ENCODE measurements at regions not wholly inside any gene's neighbourhood (a gene's known extent, or its start where the extent isn't known, plus 50 kb on each side); places are given as distances from the start of the nearest gene placed in this dataset.

- intact Hi-C loops (cut with DNase I), result no loop called here
- Histone ChIP-seq H3K4me3 (no peak overlapping the region), H3K4me1 (peaks cover 0 to 45% (median 38%) of the 10 kb centered on the region in 4 donors), H3K9me3 (no peaks in the 10 kb centered on the region), H3K27ac (replicated peaks in 1 of 4) (peak overlapping the region; percentile 15 to 63 (median 40)), H3K27me3 (no peaks in the 10 kb centered on the region), H3K36me3 (no peaks in the 10 kb centered on the region)
- WGBS, result 57% methylated on average over 7 of the region's 7 CpGs
- no peak for TF ChIP-seq POLR2AphosphoS5 (IDR thresholded peaks at IDR 0.05)
- TF ChIP-seq EP300 (IDR thresholded peaks at IDR 0.05), result no peak
- no peak for TF ChIP-seq CTCF (IDR thresholded peaks at IDR 0.05)
- no peak for TF ChIP-seq POLR2A (IDR thresholded peaks at IDR 0.05; ENCODE audit: low read depth)
- DNase-seq (ENCODE audit: extremely low spot score), result no peak
These were observed 375.1 kb upstream of the ID2 start for GRCh38 chr2:8306530-8307351.

- intact Hi-C loops (cut with DNase I), result no loop called here
- no peak overlapping the region for H3K4me3 ChIP-seq
- DNase-seq (ENCODE audit: extremely low spot score), result no peak
- peaks cover 0 to 36% (median 31%) of the 10 kb centered on the region in 4 donors for H3K4me1 ChIP-seq
- no peaks in the 10 kb centered on the region for H3K9me3 ChIP-seq
- H3K36me3 ChIP-seq, result no peaks in the 10 kb centered on the region
- 88% methylated on average over 7 of the region's 7 CpGs for WGBS
- TF ChIP-seq POLR2AphosphoS5 (IDR thresholded peaks at IDR 0.05), result no peak
- no peak for TF ChIP-seq EP300 (IDR thresholded peaks at IDR 0.05)
- no peak for TF ChIP-seq CTCF (IDR thresholded peaks at IDR 0.05)
- no peak for TF ChIP-seq POLR2A (IDR thresholded peaks at IDR 0.05; ENCODE audit: low read depth)
- H3K27ac ChIP-seq (replicated peaks in 1 of 4), result peak overlapping the region in 1 of 4 donors; percentile 60
- no peaks in the 10 kb centered on the region for H3K27me3 ChIP-seq
These were observed 374.2 kb upstream of the ID2 start for GRCh38 chr2:8307606-8308180.

- Histone ChIP-seq H3K9me3 (no peaks in the 10 kb centered on the region), H3K4me1 (peaks cover 0 to 35% (median 26%) of the 10 kb centered on the region in 4 donors), H3K27ac (replicated peaks in 1 of 4) (no peak overlapping the region), H3K4me3 (no peak overlapping the region), H3K27me3 (no peaks in the 10 kb centered on the region), H3K36me3 (no peaks in the 10 kb centered on the region)
- no peak for DNase-seq (ENCODE audit: extremely low spot score)
- TF ChIP-seq POLR2A (IDR thresholded peaks at IDR 0.05; ENCODE audit: low read depth), result no peak
- TF ChIP-seq EP300 (IDR thresholded peaks at IDR 0.05), result no peak
- intact Hi-C loops (cut with DNase I), result no loop called here
- 56% methylated on average over 7 of the region's 7 CpGs for WGBS
These were observed 372.7 kb upstream of the ID2 start for GRCh38 chr2:8309131-8309530.

GRCh38 chr2:8310557-8311455, 371.1 kb upstream of the ID2 start:
- 76% methylated on average over 12 of the region's 12 CpGs for WGBS
- DNase-seq (ENCODE audit: extremely low spot score), result no peak
- Histone ChIP-seq H3K9me3 (no peaks in the 10 kb centered on the region), H3K27me3 (no peaks in the 10 kb centered on the region), H3K4me1 (peaks cover 0 to 25% (median 15%) of the 10 kb centered on the region in 4 donors), H3K36me3 (no peaks in the 10 kb centered on the region), H3K4me3 (no peak overlapping the region), H3K27ac (replicated peaks in 1 of 4) (no peak overlapping the region)
- TF ChIP-seq POLR2AphosphoS5 (IDR thresholded peaks at IDR 0.05) (no peak), POLR2A (IDR thresholded peaks at IDR 0.05; ENCODE audit: low read depth) (no peak), CTCF (IDR thresholded peaks at IDR 0.05) (no peak)
- intact Hi-C loops (cut with DNase I), result no loop called here

GRCh38 chr2:8312221-8312620, 369.6 kb upstream of the ID2 start:
- WGBS, result 100% methylated on average over 3 of the region's 3 CpGs
- intact Hi-C loops (cut with DNase I), result no loop called here
- TF ChIP-seq POLR2AphosphoS5 (IDR thresholded peaks at IDR 0.05), result no peak
- no peak for TF ChIP-seq CTCF (IDR thresholded peaks at IDR 0.05)
- TF ChIP-seq EP300 (IDR thresholded peaks at IDR 0.05), result no peak
- no peak for TF ChIP-seq POLR2A (IDR thresholded peaks at IDR 0.05; ENCODE audit: low read depth)
- H3K4me1 ChIP-seq, result peaks cover 0 to 11% (median 4%) of the 10 kb centered on the region in 4 donors
- H3K9me3 ChIP-seq, result no peaks in the 10 kb centered on the region
- H3K4me3 ChIP-seq, result no peak overlapping the region
- DNase-seq (ENCODE audit: extremely low spot score), result no peak
- no peaks in the 10 kb centered on the region for H3K36me3 ChIP-seq
- H3K27ac ChIP-seq (replicated peaks in 1 of 4), result no peak overlapping the region
- no peaks in the 10 kb centered on the region for H3K27me3 ChIP-seq

Data from esophagus muscularis mucosa (tissue), 4 donors.